ENCODE measurements at regions not wholly inside any gene's neighbourhood (a gene's known extent, or its start where the extent isn't known, plus 50 kb on each side); places are given as distances from the start of the nearest gene placed in this dataset.

DNA sequence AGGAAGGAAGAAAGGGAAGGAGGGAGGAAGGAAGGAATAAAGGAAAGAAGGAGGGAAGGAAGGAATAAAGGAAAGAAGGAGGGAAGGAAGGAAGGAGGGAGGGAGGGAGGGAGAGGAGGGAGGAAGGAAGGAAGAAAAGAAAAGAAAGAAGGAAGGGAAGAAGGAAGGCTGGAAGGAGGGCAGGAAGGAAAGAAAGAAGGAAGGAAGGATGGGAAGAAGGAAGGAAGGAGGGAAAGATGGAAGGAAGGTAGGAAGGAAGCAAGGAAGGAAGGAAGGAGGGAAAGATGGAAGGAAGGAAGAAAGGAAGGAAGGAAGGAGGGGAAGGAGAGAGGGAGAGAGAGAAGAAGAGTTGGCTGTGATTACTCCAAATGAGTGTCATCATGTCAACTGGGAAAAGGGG is 190.6 kb downstream of the ACKR3 start (continued):
- TF ChIP-seq E2F1 (CRISPR knock-in tag; IDR thresholded peaks at IDR 0.05), result no peak
- TF ChIP-seq JAZF1 (CRISPR knock-in tag; IDR thresholded peaks at IDR 0.05), result no peak

GRCh38 chr2:236761358-236761757 is 191.7 kb downstream of the ACKR3 start:
- DNase-seq (ENCODE audit: low spot score) (no peak), ATAC-seq (no peak)
- H3K27me3 Mint-ChIP-seq (ENCODE audit: low read depth), result no peaks in the 10 kb centered on the region; the same call in 1 of the 2 replicates
- ChIA-PET CTCF (no interaction called here), POLR2A (no interaction called here)
- no peak for TF ChIP-seq EMX1 (CRISPR knock-in tag; IDR thresholded peaks at IDR 0.05)
- TF ChIP-seq ZNF121 (CRISPR knock-in tag; IDR thresholded peaks at IDR 0.05), result no peak
- TF ChIP-seq, protein P1, sequence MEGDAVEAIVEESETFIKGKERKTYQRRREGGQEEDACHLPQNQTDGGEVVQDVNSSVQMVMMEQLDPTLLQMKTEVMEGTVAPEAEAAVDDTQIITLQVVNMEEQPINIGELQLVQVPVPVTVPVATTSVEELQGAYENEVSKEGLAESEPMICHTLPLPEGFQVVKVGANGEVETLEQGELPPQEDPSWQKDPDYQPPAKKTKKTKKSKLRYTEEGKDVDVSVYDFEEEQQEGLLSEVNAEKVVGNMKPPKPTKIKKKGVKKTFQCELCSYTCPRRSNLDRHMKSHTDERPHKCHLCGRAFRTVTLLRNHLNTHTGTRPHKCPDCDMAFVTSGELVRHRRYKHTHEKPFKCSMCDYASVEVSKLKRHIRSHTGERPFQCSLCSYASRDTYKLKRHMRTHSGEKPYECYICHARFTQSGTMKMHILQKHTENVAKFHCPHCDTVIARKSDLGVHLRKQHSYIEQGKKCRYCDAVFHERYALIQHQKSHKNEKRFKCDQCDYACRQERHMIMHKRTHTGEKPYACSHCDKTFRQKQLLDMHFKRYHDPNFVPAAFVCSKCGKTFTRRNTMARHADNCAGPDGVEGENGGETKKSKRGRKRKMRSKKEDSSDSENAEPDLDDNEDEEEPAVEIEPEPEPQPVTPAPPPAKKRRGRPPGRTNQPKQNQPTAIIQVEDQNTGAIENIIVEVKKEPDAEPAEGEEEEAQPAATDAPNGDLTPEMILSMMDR (IDR thresholded peaks at IDR 0.05), result no peak
- no peak for TF ChIP-seq TP53 (CRISPR knock-in tag; IDR thresholded peaks at IDR 0.05)
- TF ChIP-seq ZNF138 (CRISPR knock-in tag; conservative IDR thresholded peaks at IDR 0.05), result no peak
- TF ChIP-seq NR1H2 (CRISPR knock-in tag; IDR thresholded peaks at IDR 0.05), result no peak
- TF ChIP-seq CREM (CRISPR knock-in tag; IDR thresholded peaks at IDR 0.05), result no peak
- TF ChIP-seq MYBL2 (CRISPR knock-in tag; IDR thresholded peaks at IDR 0.05), result no peak
- TF ChIP-seq JAZF1 (CRISPR knock-in tag; IDR thresholded peaks at IDR 0.05), result no peak
- TF ChIP-seq, protein P2, sequence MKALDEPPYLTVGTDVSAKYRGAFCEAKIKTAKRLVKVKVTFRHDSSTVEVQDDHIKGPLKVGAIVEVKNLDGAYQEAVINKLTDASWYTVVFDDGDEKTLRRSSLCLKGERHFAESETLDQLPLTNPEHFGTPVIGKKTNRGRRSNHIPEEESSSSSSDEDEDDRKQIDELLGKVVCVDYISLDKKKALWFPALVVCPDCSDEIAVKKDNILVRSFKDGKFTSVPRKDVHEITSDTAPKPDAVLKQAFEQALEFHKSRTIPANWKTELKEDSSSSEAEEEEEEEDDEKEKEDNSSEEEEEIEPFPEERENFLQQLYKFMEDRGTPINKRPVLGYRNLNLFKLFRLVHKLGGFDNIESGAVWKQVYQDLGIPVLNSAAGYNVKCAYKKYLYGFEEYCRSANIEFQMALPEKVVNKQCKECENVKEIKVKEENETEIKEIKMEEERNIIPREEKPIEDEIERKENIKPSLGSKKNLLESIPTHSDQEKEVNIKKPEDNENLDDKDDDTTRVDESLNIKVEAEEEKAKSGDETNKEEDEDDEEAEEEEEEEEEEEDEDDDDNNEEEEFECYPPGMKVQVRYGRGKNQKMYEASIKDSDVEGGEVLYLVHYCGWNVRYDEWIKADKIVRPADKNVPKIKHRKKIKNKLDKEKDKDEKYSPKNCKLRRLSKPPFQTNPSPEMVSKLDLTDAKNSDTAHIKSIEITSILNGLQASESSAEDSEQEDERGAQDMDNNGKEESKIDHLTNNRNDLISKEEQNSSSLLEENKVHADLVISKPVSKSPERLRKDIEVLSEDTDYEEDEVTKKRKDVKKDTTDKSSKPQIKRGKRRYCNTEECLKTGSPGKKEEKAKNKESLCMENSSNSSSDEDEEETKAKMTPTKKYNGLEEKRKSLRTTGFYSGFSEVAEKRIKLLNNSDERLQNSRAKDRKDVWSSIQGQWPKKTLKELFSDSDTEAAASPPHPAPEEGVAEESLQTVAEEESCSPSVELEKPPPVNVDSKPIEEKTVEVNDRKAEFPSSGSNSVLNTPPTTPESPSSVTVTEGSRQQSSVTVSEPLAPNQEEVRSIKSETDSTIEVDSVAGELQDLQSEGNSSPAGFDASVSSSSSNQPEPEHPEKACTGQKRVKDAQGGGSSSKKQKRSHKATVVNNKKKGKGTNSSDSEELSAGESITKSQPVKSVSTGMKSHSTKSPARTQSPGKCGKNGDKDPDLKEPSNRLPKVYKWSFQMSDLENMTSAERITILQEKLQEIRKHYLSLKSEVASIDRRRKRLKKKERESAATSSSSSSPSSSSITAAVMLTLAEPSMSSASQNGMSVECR (CRISPR knock-in tag; IDR thresholded peaks at IDR 0.05; ENCODE audit: borderline replicate concordance), result no peak
- no peak overlapping the region for H3K4me3 Mint-ChIP-seq
- H3K27ac Mint-ChIP-seq, result no peak overlapping the region
- H3K36me3 Mint-ChIP-seq, result peaks cover under 1% of the 10 kb centered on the region; the same call in 1 of the 2 replicates
- peaks cover 4% of the 10 kb centered on the region for H3K4me1 Mint-ChIP-seq
- peaks cover under 1% of the 10 kb centered on the region for H3K9me3 Mint-ChIP-seq

- Mint-ChIP-seq H3K9me3 (peaks cover 14% of the 10 kb centered on the region), H3K36me3 (peaks cover 11% of the 10 kb centered on the region), H3K4me1 (peaks cover 4% of the 10 kb centered on the region), H3K4me3 (no peak overlapping the region), H3K27me3 (ENCODE audit: low read depth) (no peaks in the 10 kb centered on the region; the same call in 1 of the 2 replicates), H3K27ac (no peak overlapping the region)
- no peak for ATAC-seq
- TF ChIP-seq FOXP4 (CRISPR knock-in tag; IDR thresholded peaks at IDR 0.05) (no peak), ZNF423 (CRISPR knock-in tag; IDR thresholded peaks at IDR 0.05) (no peak), SMAD3 (CRISPR knock-in tag; IDR thresholded peaks at IDR 0.05; ENCODE audit: borderline replicate concordance) (no peak), FOXJ3 (CRISPR knock-in tag; IDR thresholded peaks at IDR 0.05; ENCODE audit: borderline replicate concordance) (no peak), ZNF232 (CRISPR knock-in tag; IDR thresholded peaks at IDR 0.05) (no peak), IRF2 (CRISPR knock-in tag; IDR thresholded peaks at IDR 0.05; ENCODE audit: borderline replicate concordance, low read depth) (no peak), KAT7 (CRISPR knock-in tag; IDR thresholded peaks at IDR 0.05; ENCODE audit: borderline replicate concordance) (no peak)
- TF ChIP-seq, protein P3, sequence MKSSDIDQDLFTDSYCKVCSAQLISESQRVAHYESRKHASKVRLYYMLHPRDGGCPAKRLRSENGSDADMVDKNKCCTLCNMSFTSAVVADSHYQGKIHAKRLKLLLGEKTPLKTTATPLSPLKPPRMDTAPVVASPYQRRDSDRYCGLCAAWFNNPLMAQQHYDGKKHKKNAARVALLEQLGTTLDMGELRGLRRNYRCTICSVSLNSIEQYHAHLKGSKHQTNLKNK (CRISPR knock-in tag; IDR thresholded peaks at IDR 0.05), result no peak
- ChIA-PET CTCF (no interaction called here), POLR2A (no interaction called here)
- no peak for DNase-seq (ENCODE audit: low spot score)
These were observed 193.0 kb downstream of the ACKR3 start for GRCh38 chr2:236762628-236763027.
